Brain pericyte (primary cell): ENCODE measurements at regions not wholly inside any gene's neighbourhood (a gene's known extent, or its start where the extent isn't known, plus 50 kb on each side); places are given as distances from the start of the nearest gene placed in this dataset.
"Not testable (repeated sequence)": the region's sequence is repeated elsewhere in the genome, so short reads cannot be mapped to it uniquely, and the experiment has no call there.

Source experiments
- DNase-seq: peaks from one replicate; pipeline ENCODE4 v3.0.0-alpha.2; 2012; ENCODE audit warnings: low read depth, low spot score

- no peak for DNase-seq
Measured at GRCh38 chr5:157990583-157991181, 131.7 kb upstream of the CLINT1 start.

DNA sequence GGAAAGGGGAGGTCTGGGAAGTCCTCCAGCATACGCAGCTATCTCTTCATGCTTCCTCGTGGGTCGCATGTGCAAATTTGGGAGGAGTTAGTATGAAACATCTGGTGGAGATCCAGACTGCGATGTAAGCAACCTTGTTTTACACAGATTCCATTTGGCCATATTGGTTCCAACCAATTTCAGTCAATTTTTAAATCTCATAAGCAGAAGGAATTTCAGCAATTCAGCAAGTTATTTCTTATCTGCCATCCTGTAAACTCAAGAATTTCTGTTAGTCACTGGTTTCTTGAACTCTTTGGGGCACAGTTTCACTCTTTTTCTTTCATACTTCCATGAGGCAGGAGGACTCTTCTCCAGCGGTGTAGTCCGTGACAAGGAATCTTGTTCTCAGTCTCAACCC lies 130.4 kb upstream of the CLINT1 start:
- no peak for DNase-seq

GRCh38 chr5:157987259-157987658 lies 128.3 kb upstream of the CLINT1 start:
- no peak for DNase-seq

DNA sequence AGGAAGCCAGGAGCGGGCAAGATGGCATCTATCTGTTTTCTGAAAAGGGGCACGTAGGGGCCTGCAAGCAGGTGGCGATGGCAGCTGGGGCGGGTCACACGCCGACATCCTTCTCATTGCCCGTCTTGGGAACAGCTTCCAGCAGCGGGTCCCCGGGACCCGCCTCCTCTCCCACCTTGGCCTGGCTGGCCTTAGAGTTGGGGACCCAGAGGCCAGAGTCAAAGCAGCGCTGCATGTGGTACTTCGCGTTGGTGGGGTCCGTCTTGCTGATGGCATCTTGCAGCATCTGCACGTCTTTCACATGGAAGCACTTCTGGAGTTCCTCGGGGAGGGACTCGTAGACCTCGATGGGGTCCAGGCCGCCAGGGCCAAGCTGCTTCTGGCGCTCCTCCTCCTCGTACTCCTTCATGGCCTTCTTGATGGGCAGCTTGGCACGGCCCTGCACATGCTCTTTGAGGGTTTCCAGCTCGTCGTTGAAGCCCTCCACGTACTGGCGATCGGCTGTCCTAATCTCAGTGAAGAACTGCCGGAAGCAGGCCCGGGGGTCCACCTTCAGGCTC lies 127.6 kb upstream of the CLINT1 start:
- DNase-seq = no peak

- no peak for DNase-seq
Measured at GRCh38 chr5:157984611-157985010, 125.7 kb upstream of the CLINT1 start.

GRCh38 chr5:157983906-157984551 lies 125.1 kb upstream of the CLINT1 start:
- no peak for DNase-seq

DNA sequence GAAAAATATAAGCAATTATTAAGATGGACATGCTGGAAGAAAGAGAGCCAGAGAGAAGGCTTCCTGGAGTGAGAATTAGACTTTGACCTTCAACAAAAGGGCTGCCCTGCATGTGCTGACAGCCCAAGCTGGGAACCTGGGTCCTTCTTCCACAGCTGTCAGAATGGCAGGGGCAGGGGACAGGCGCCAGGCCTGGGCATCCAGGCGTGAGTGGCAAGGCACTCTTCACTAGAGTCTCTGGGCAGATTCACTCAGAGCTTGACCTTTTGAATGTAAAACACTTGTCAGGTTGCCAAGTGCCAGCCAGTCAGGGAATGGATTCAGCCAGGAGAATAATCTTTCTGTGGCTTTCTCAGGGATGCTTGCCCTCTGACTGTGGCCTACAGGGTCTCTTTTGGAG lies 119.1 kb upstream of the CLINT1 start:
- no peak for DNase-seq

DNA sequence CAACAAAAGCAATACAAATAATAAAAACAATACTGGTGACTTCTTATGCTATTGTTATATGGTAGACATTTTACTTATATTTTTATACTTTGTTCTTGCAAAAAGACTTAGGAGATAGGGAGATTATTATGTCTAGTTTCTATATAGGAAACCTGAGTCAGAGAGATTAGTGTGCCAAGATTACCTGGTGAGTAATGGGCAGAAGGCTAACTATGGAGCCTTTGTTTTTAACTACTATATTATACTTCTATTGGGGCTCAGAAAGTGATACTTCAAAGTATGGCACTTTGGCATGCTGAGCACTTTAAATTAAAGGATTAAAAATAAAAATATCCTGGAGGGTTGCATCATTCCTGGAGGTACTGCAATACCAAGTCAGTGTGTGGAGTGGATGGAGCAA lies 117.5 kb upstream of the CLINT1 start:
- DNase-seq = no peak

DNA sequence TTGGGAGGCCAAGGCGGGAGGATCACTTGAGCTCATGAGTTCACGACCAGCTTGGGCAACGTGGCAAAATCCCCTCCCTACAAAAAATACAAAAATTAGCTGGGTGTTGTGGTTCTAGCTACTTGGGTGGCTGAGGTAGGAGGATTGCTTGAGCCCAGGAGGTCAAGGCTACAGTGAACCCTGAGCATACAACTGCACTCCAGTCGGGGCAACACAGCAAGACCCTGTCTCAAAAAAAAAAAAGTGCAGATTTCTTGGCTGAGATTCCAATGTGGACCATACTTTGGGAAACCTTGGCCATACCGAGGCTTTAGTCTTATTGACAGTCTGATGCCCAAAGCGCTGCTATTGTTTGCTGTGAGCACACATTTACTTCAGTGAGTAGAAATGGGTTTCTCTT lies 113.6 kb upstream of the CLINT1 start:
- no peak for DNase-seq

GRCh38 chr5:157971571-157972216 lies 112.7 kb upstream of the CLINT1 start:
- DNase-seq = no peak

DNA sequence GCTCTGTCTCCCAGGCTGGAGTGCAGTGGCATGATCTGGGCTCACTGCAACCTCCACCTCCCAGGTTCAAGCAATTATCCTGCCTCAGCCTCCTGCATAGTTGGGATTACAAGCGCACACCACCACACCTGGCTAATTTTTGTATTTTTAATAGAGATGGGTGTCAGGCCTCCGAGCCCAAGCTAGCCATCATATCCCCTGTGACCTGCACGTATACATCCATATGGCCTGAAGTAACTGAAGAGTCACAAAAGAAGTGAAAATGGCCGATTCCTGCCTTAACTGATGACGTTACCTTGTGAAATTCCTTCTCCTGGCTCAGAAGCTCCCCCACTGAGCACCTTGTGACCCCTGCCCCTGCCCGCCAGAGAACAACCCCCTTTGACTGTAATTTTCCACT lies 109.6 kb upstream of the CLINT1 start:
- not testable (repeated sequence) for DNase-seq

DNA sequence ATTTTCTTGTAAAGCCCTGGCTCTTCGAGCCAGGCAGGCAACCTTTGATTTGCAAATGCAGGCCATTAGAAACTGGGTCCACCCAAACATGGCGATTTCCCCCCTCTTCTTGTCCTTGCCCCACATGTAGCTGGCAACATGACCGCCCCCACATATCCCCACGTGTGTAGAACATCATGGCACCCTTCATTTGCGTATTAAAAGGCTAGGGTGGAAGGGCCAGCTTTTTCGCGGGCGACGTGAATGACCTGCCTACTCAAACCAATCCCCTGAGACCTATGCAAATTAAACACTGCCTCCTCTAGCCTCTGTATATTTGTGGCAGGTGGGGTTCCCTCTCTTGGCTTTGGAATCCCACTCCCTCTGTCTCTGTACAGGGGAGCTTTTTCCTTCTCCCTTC lies 107.0 kb upstream of the CLINT1 start:
- no peak for DNase-seq

DNA sequence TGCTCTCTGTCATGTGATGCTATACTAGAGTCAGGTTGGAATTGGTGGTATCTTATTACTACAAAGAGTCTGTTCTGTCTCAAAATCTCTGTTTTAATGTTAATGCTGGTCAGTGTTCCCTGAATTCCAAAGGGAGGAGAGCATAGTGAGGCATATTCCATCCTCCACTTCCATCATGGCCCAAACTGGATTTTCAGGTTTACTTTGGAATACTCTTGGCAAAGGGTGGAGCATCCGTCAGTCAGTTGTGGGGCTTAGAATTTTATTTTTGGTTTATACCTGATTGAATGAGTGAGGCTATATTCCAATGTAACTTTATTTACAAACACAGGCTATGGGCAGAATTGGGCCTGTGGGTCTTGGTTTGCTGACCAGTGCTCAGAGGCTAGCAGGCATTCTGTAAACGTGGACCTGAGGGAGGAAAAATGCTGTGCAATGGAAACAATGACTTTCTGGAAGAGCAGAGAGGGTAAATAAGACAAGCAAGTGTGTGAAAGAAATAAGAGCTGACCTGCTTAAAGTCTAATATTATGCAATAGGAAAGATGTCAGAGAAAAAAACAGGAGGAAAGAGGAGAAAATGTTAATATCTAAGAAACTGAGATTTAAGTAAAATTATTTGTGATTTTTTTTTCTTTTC lies 106.2 kb upstream of the CLINT1 start:
- no peak for DNase-seq

- DNase-seq = no peak
Measured at GRCh38 chr5:157963761-157964160, 104.8 kb upstream of the CLINT1 start.

DNA sequence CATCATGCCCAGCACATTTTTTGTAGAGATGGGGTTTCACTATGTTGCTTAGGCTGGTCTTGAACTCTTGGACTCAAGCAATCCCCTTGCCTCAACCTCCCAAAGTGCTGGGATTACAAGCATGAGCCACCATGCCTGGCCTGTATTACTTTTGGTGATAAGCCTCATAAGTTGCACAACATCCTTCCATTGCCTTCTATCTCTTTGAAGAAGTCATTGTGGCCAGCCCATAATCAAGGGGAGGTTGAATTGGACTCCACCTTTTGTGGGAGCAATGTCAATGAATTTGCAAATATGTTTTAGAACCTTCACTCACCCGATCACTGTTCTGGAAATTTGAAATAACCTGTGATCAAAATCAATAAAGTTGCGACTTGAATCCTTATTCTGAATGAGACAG lies 104.3 kb upstream of the CLINT1 start:
- no peak for DNase-seq

GRCh38 chr5:157962686-157963085 lies 103.7 kb upstream of the CLINT1 start:
- not testable (repeated sequence) for DNase-seq

DNA sequence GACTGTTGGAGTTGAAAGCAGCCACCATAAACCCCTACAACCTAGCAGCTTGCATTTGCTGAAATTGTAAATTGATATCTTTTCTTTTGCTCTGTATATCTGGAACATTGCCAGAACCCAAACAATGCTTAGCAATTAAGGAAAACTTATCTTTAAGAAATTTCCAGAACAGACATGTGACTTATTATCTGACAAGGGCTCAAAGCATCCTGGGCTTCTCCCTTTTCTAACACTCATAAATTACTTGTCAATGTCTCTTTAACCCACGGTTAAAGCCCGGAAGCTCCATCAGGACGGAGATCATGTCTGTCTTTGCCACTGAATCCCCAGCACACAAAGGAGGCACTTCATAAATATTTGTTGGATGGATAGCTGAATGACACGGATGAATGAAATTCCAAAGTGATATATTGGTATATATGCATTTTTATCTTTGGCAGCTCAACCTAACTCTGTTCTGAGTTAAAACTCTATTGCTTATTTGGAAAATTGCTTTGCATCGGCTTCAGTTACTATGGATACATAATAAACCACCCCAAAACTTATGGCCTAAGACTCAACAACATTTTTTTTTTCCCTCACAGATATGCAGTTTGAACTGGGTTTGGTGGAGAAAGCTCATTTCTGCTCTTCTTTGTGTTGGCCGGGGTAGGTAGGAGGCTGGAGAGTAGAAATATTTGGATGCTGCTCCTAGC lies 103.1 kb upstream of the CLINT1 start:
- no peak for DNase-seq

GRCh38 chr5:157961176-157961575 lies 102.2 kb upstream of the CLINT1 start:
- no peak for DNase-seq

GRCh38 chr5:157959370-157959769 lies 100.4 kb upstream of the CLINT1 start:
- no peak for DNase-seq

GRCh38 chr5:157956271-157956885 lies 97.4 kb upstream of the CLINT1 start:
- no peak for DNase-seq

GRCh38 chr5:157955541-157956172 lies 96.7 kb upstream of the CLINT1 start:
- DNase-seq = no peak
